K562 (cell line): ENCODE measurements at regions not wholly inside any gene's neighbourhood (a gene's known extent, or its start where the extent isn't known, plus 50 kb on each side); places are given as distances from the start of the nearest gene placed in this dataset.

Experiments used
- BRCA1 ChIP-seq, 2 experiments: fragments of 450-650 bp in 1 of 2; sonication (generic) in 1 of 2; formaldehyde crosslinking in 1 of 2; IDR thresholded peaks; 2 replicates each; pipeline versions ENCODE4 v1.5.0 to v1.6.1; 2017 to 2020; ENCODE audit warnings: mild to moderate bottlenecking in 1 of 2, missing genetic modification reagents in 1 of 2
- CTCF ChIP-seq, 3 experiments: IDR thresholded peaks in 2 of 3; conservative IDR thresholded peaks in 1 of 3; 2 replicates each; pipeline ENCODE4 v1.5.1; 2011 to 2012; ENCODE audit warnings: low read length in 3 of 3, mild to moderate bottlenecking in 3 of 3, control low read depth in 2 of 3, improper control_type of control experiment in 1 of 3, inconsistent platforms in 1 of 3, low read depth in 1 of 3, mixed read lengths in 1 of 3, moderate library complexity in 1 of 3; ENCODE audit not compliant: insufficient read depth in 2 of 3
- E2F4 ChIP-seq: sonication (generic); formaldehyde crosslinking; IDR thresholded peaks from 2 replicates; pipeline ENCODE4 v1.8.0; 2022; ENCODE audit warnings: mild to moderate bottlenecking, low read depth, missing genetic modification reagents
- GABPA ChIP-seq: fragments of 200-800 bp; sonication (Bioruptor generic); conservative IDR thresholded peaks from 2 replicates; pipeline ENCODE4 v1.6.1; 2016; ENCODE audit warnings: low read depth, missing genetic modification characterization, missing compliant biosample characterization
- MLLT1 ChIP-seq, 2 experiments: fragments of 450-650 bp; IDR thresholded peaks; 2 replicates each; pipeline ENCODE4 v1.6.1; 2016
- SIN3B ChIP-seq: fragments of 450-650 bp; IDR thresholded peaks from 2 replicates; pipeline ENCODE4 v1.6.1; 2017; ENCODE audit warnings: low read depth, mild to moderate bottlenecking, moderate library complexity
- TAF1 ChIP-seq: IDR thresholded peaks from 2 replicates; pipeline ENCODE4 v1.6.1; 2011; ENCODE audit warnings: mild to moderate bottlenecking, low read length, moderate library complexity; ENCODE audit not compliant: insufficient read depth, control insufficient read depth, severe bottlenecking; ENCODE audit errors: extremely low read depth
- TAF15 ChIP-seq: fragments of 200-400 bp; formaldehyde crosslinking; IDR thresholded peaks from 2 replicates; pipeline ENCODE4 v1.6.1; 2017; ENCODE audit warnings: mild to moderate bottlenecking, low read depth, low read length, moderate library complexity
- TFAP4 ChIP-seq: sonication (generic); formaldehyde crosslinking; IDR thresholded peaks from 2 replicates; pipeline ENCODE4 v1.8.0; 2022; ENCODE audit warnings: missing genetic modification reagents, mild to moderate bottlenecking, moderate library complexity, borderline replicate concordance
- USF2 ChIP-seq: sonication (generic); formaldehyde crosslinking; IDR thresholded peaks from 2 replicates; pipeline ENCODE4 v1.5.0; 2020; ENCODE audit warnings: missing genetic modification reagents
- ZEB2 ChIP-seq: fragments of 450-650 bp; IDR thresholded peaks from 2 replicates; pipeline ENCODE4 v1.6.1; 2016
- ZNF217 ChIP-seq: sonication (generic); formaldehyde crosslinking; IDR thresholded peaks from 2 replicates; pipeline ENCODE4 v1.8.0; 2022; ENCODE audit warnings: mild to moderate bottlenecking, missing genetic modification reagents
- ZNF76 ChIP-seq: fragments of 250-450 bp; sonication (Bioruptor Pico); IDR thresholded peaks from 2 replicates; pipeline ENCODE4 v1.4.0; 2020; ENCODE audit warnings: mild to moderate bottlenecking, moderate library complexity, borderline replicate concordance

- TF ChIP-seq SIN3B (no peak), ZEB2 (no peak), TFAP4 (no peak), TAF1 (no peak), MLLT1 (IDR thresholded peaks at IDR 0.05) (no peak), CTCF (IDR thresholded peaks at IDR 0.05 in 2 of 3, conservative IDR thresholded peaks at IDR 0.05 in 1 of 3; ENCODE audit: insufficient read depth in 2 of 3, low read depth in 1 of 3, low read length in 3 of 3) (no peak), ZNF217 (no peak), ZNF76 (CRISPR knock-in tag) (no peak), USF2 (CRISPR knock-in tag) (no peak), GABPA (tag) (no peak), TAF15 (no peak), BRCA1 (IDR thresholded peaks at IDR 0.05) (no peak), BRCA1 (CRISPR knock-in tag; IDR thresholded peaks at IDR 0.05) (no peak), E2F4 (no peak)
Observed at GRCh38 chr14:85190251-85190650, 339.7 kb upstream of the FLRT2 start.
